DND-41 (cell line): ENCODE measurements at regions not wholly inside any gene's neighbourhood (a gene's known extent, or its start where the extent isn't known, plus 50 kb on each side); places are given as distances from the start of the nearest gene placed in this dataset.

Experiments
- ATAC-seq: fragments of 200-7000 bp; cut with Tn5 transposase; 3 replicates; pipeline ENCODE4 v1.9.1; 2021; ENCODE audit warnings: low read depth; ENCODE audit not compliant: insufficient read depth
- DNase-seq: peaks from one replicate; pipeline ENCODE4 v3.0.0-alpha.2; 2020
- H2AFZ ChIP-seq: 2 replicates; pipeline ENCODE4 v1.6.0; 2012; ENCODE audit warnings: low read depth, low read length
- H3K27ac ChIP-seq: 2 replicates; pipeline ENCODE4 v1.5.1; 2012; ENCODE audit warnings: low read length, inconsistent platforms
- H3K27me3 ChIP-seq: fragments of 200-600 bp; sonication (generic); 2 replicates; pipeline ENCODE4 v1.6.0; 2012; ENCODE audit warnings: low read length, mild to moderate bottlenecking, inconsistent platforms; ENCODE audit not compliant: insufficient read depth, poor library complexity
- H3K36me3 ChIP-seq: 2 replicates; pipeline ENCODE4 v1.5.1; 2012; ENCODE audit warnings: low read length, inconsistent platforms; ENCODE audit not compliant: insufficient read depth
- H3K4me1 ChIP-seq: 2 replicates; pipeline ENCODE4 v1.5.1; 2012; ENCODE audit warnings: mild to moderate bottlenecking, low read length; ENCODE audit not compliant: insufficient read depth
- H3K4me2 ChIP-seq: 2 replicates; pipeline ENCODE4 v1.6.0; 2012; ENCODE audit warnings: mild to moderate bottlenecking, moderate library complexity, low read length, inconsistent platforms; ENCODE audit not compliant: insufficient read depth
- H3K4me3 ChIP-seq, 2 experiments: fragments of 200-600 bp in 1 of 2; shearing (Covaris generic) in 1 of 2; 2 replicates each; pipeline ENCODE4 v1.5.1; 2012 to 2016; ENCODE audit warnings: inconsistent platforms in 2 of 2, low read length in 2 of 2, mild to moderate bottlenecking in 2 of 2, low read depth in 1 of 2, moderate library complexity in 1 of 2
- H3K79me2 ChIP-seq: 2 replicates; pipeline ENCODE4 v1.6.0; 2012; ENCODE audit warnings: low read length, inconsistent platforms; ENCODE audit not compliant: insufficient read depth
- H3K9ac ChIP-seq: 2 replicates; pipeline ENCODE4 v1.6.0; 2012; ENCODE audit warnings: low read depth, mild to moderate bottlenecking, inconsistent platforms, low read length, moderate library complexity
- H3K9me3 ChIP-seq: 2 replicates; pipeline ENCODE4 v1.5.1; 2012; ENCODE audit warnings: low read length, moderate library complexity, mild to moderate bottlenecking, inconsistent platforms; ENCODE audit not compliant: insufficient read depth, severe bottlenecking
- H4K20me1 ChIP-seq: 2 replicates; pipeline ENCODE4 v1.6.0; 2012; ENCODE audit warnings: low read length; ENCODE audit not compliant: insufficient read depth
- CTCF ChIP-seq: IDR thresholded peaks from 2 replicates; pipeline ENCODE4 v1.5.1; 2012; ENCODE audit warnings: borderline replicate concordance, low read length, moderate library complexity, mild to moderate bottlenecking; ENCODE audit not compliant: poor library complexity, severe bottlenecking; ENCODE audit errors: extremely low read depth
- EZH2 ChIP-seq: IDR thresholded peaks from 3 replicates; pipeline ENCODE4 v1.6.1; 2012; ENCODE audit warnings: borderline replicate concordance, low read depth, mild to moderate bottlenecking, moderate library complexity, low read length, inconsistent platforms; ENCODE audit not compliant: severe bottlenecking

GRCh38 chr1:82801176-82801575, 1000.4 kb downstream of the ADGRL2 start:
- H3K9ac ChIP-seq: no peak overlapping the region
- H3K36me3 ChIP-seq: no peaks in the 10 kb centered on the region
- ATAC-seq (no peak), DNase-seq (no peak)
- H3K79me2 ChIP-seq: no peaks in the 10 kb centered on the region
- H4K20me1 ChIP-seq: no peaks in the 10 kb centered on the region
- H3K9me3 ChIP-seq: no peaks in the 10 kb centered on the region
- no peak overlapping the region for H3K27ac ChIP-seq
- TF ChIP-seq CTCF (no peak), EZH2 (no peak)
- no peak overlapping the region for H3K4me2 ChIP-seq
- H3K27me3 ChIP-seq: no peaks in the 10 kb centered on the region
- H3K4me3 ChIP-seq: no peak overlapping the region
- no peaks in the 10 kb centered on the region for H3K4me1 ChIP-seq
- H2AFZ ChIP-seq: no peak overlapping the region

GRCh38 chr1:82800721-82801120, 1000.0 kb downstream of the ADGRL2 start:
- no peak for ATAC-seq
- H3K79me2 ChIP-seq: no peaks in the 10 kb centered on the region
- H3K9me3 ChIP-seq: no peaks in the 10 kb centered on the region
- H2AFZ ChIP-seq: no peak overlapping the region
- no peak overlapping the region for H3K27ac ChIP-seq
- H3K36me3 ChIP-seq: no peaks in the 10 kb centered on the region
- H3K4me1 ChIP-seq: no peaks in the 10 kb centered on the region
- no peak overlapping the region for H3K4me2 ChIP-seq
- TF ChIP-seq CTCF: no peak
- no peak for TF ChIP-seq EZH2
- DNase-seq: no peak
- H3K9ac ChIP-seq: no peak overlapping the region
- no peak overlapping the region for H3K4me3 ChIP-seq
- H3K27me3 ChIP-seq: no peaks in the 10 kb centered on the region
- H4K20me1 ChIP-seq: no peaks in the 10 kb centered on the region

GRCh38 chr1:82799261-82799660, 998.5 kb downstream of the ADGRL2 start:
- no peak for DNase-seq
- Histone ChIP-seq H3K4me3 (no peak overlapping the region), H3K79me2 (no peaks in the 10 kb centered on the region), H3K36me3 (no peaks in the 10 kb centered on the region), H3K4me1 (no peaks in the 10 kb centered on the region), H3K9me3 (no peaks in the 10 kb centered on the region), H4K20me1 (no peaks in the 10 kb centered on the region), H3K27ac (no peak overlapping the region), H3K9ac (no peak overlapping the region), H3K27me3 (no peaks in the 10 kb centered on the region), H3K4me2 (no peak overlapping the region), H2AFZ (no peak overlapping the region)
- ATAC-seq: no peak
- TF ChIP-seq EZH2: no peak
- TF ChIP-seq CTCF: no peak
